ENCODE measurements at regions not wholly inside any gene's neighbourhood (a gene's known extent, or its start where the extent isn't known, plus 50 kb on each side); places are given as distances from the start of the nearest gene placed in this dataset.

GRCh38 chr9:109549386-109549785 lies 51.3 kb upstream of the PTPN3 start:
- Histone ChIP-seq H3K4me1 (no peaks in the 10 kb centered on the region), H3K27me3 (ENCODE audit: low read depth) (no peaks in the 10 kb centered on the region), H3K4me3 (no peak overlapping the region), H3K9me3 (replicated peaks) (peaks cover 43% of the 10 kb centered on the region), H3K27ac (replicated peaks) (no peak overlapping the region), H3K36me3 (no peaks in the 10 kb centered on the region)
- DNase-seq: no peak
- intact Hi-C loops (cut with micrococcal nuclease): no loop called here
- TF ChIP-seq CTCF (IDR thresholded peaks at IDR 0.05; ENCODE audit: borderline replicate concordance): no peak

- Histone ChIP-seq H3K4me3 (no peak overlapping the region), H3K9me3 (replicated peaks) (peaks cover 21% of the 10 kb centered on the region)
- intact Hi-C loops (cut with micrococcal nuclease): no loop called here
Observed at GRCh38 chr9:109551651-109552050, 53.5 kb upstream of the PTPN3 start.

GRCh38 chr9:109555215-109555614 lies 57.1 kb upstream of the PTPN3 start:
- no peak for TF ChIP-seq CTCF (IDR thresholded peaks at IDR 0.05; ENCODE audit: borderline replicate concordance)
- intact Hi-C loops (cut with micrococcal nuclease): no loop called here
- Histone ChIP-seq H3K9me3 (replicated peaks) (no peaks in the 10 kb centered on the region), H3K36me3 (no peaks in the 10 kb centered on the region), H3K27ac (replicated peaks) (no peak overlapping the region), H3K27me3 (ENCODE audit: low read depth) (no peaks in the 10 kb centered on the region), H3K4me1 (peaks cover under 1% of the 10 kb centered on the region), H3K4me3 (no peak overlapping the region)
- no peak for DNase-seq

More at GRCh38 chr9:109551651-109552050, 53.5 kb upstream of the PTPN3 start:
- Histone ChIP-seq H3K4me1 (no peaks in the 10 kb centered on the region), H3K27me3 (ENCODE audit: low read depth) (no peaks in the 10 kb centered on the region), H3K27ac (replicated peaks) (no peak overlapping the region), H3K36me3 (no peaks in the 10 kb centered on the region)
- no peak for TF ChIP-seq CTCF (IDR thresholded peaks at IDR 0.05; ENCODE audit: borderline replicate concordance)
- DNase-seq: no peak

GRCh38 chr9:109556061-109556460 lies 58.0 kb upstream of the PTPN3 start:
- TF ChIP-seq CTCF (IDR thresholded peaks at IDR 0.05; ENCODE audit: borderline replicate concordance): no peak
- Histone ChIP-seq H3K9me3 (replicated peaks) (no peaks in the 10 kb centered on the region), H3K4me1 (peaks cover 4% of the 10 kb centered on the region), H3K27ac (replicated peaks) (no peak overlapping the region), H3K27me3 (ENCODE audit: low read depth) (no peaks in the 10 kb centered on the region), H3K4me3 (no peak overlapping the region), H3K36me3 (no peaks in the 10 kb centered on the region)
- DNase-seq: no peak
- intact Hi-C loops (cut with micrococcal nuclease): no loop called here

- no peak overlapping the region for H3K4me3 ChIP-seq
- H3K36me3 ChIP-seq: no peaks in the 10 kb centered on the region
- H3K27me3 ChIP-seq (ENCODE audit: low read depth): no peaks in the 10 kb centered on the region
- no peak for TF ChIP-seq CTCF (IDR thresholded peaks at IDR 0.05; ENCODE audit: borderline replicate concordance)
- no peak overlapping the region for H3K27ac ChIP-seq (replicated peaks)
- H3K9me3 ChIP-seq (replicated peaks): no peaks in the 10 kb centered on the region
- peaks cover 4% of the 10 kb centered on the region for H3K4me1 ChIP-seq
- DNase-seq: no peak
- intact Hi-C loops (cut with micrococcal nuclease): no loop called here
Observed at GRCh38 chr9:109556786-109557185, 58.7 kb upstream of the PTPN3 start.

- no peak overlapping the region for H3K4me3 ChIP-seq
- no peak for DNase-seq
- H3K27me3 ChIP-seq (ENCODE audit: low read depth): no peaks in the 10 kb centered on the region
- no peaks in the 10 kb centered on the region for H3K9me3 ChIP-seq (replicated peaks)
- peaks cover 4% of the 10 kb centered on the region for H3K4me1 ChIP-seq
- H3K36me3 ChIP-seq: no peaks in the 10 kb centered on the region
- no peak for TF ChIP-seq CTCF (IDR thresholded peaks at IDR 0.05; ENCODE audit: borderline replicate concordance)
- intact Hi-C loops (cut with micrococcal nuclease): no loop called here
- no peak overlapping the region for H3K27ac ChIP-seq (replicated peaks)
Observed at GRCh38 chr9:109557481-109557880, 59.4 kb upstream of the PTPN3 start.
